Bronchial epithelial cell (primary cell): ENCODE measurements at regions not wholly inside any gene's neighbourhood (a gene's known extent, or its start where the extent isn't known, plus 50 kb on each side); places are given as distances from the start of the nearest gene placed in this dataset.
"Not testable (repeated sequence)": the region's sequence is repeated elsewhere in the genome, so short reads cannot be mapped to it uniquely, and the experiment has no call there.

ENCODE experiments used
- DNase-seq: peaks from one replicate; pipeline ENCODE4 v3.0.0-alpha.2; 2010; ENCODE audit warnings: low read depth
- FAIRE-seq: peaks from 2 replicates; lab custom pipeline; 2011; peaks lifted over from hg19 to GRCh38; lab: Jason Lieb, UNC
- H3K27me3 ChIP-seq: 2 replicates; pipeline ENCODE4 v1.5.1; 2011; ENCODE audit warnings: low read length; ENCODE audit not compliant: control insufficient read depth, insufficient read depth
- H3K36me3 ChIP-seq: 2 replicates; pipeline ENCODE4 v1.5.1; 2011; ENCODE audit warnings: low read length; ENCODE audit not compliant: control insufficient read depth, insufficient read depth
- H3K4me3 ChIP-seq: 2 replicates; pipeline ENCODE4 v1.5.1; 2011; ENCODE audit warnings: mild to moderate bottlenecking, low read depth, low read length, control low read depth
- TF ChIP-seq, protein P1 (sequence below): IDR thresholded peaks from 2 replicates; pipeline ENCODE4 v1.5.1; 2011; ENCODE audit warnings: mild to moderate bottlenecking, moderate library complexity, low read length, control low read depth, inconsistent platforms; ENCODE audit not compliant: insufficient read depth, severe bottlenecking

DNA sequence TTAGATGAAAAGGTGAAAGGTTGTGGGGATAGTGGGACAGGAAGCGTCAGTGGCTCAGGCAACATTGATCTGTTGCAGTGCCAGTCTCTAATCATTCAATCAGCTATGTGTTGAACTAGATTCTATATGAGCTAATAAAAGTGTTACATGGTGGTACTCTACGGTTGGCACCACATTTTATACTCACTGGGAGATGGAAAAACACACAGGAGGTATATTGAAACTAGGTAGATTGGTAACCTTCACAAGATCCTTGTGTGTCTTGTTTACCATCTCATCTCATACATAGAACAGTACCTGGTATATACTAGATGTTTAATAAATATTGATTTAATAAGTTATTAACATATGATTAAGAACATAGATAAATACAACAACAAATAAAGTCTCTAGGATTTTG lies 152.7 kb downstream of the NAA11 start:
- DNase-seq (no peak), FAIRE-seq (no peak)
- TF ChIP-seq, protein P1, sequence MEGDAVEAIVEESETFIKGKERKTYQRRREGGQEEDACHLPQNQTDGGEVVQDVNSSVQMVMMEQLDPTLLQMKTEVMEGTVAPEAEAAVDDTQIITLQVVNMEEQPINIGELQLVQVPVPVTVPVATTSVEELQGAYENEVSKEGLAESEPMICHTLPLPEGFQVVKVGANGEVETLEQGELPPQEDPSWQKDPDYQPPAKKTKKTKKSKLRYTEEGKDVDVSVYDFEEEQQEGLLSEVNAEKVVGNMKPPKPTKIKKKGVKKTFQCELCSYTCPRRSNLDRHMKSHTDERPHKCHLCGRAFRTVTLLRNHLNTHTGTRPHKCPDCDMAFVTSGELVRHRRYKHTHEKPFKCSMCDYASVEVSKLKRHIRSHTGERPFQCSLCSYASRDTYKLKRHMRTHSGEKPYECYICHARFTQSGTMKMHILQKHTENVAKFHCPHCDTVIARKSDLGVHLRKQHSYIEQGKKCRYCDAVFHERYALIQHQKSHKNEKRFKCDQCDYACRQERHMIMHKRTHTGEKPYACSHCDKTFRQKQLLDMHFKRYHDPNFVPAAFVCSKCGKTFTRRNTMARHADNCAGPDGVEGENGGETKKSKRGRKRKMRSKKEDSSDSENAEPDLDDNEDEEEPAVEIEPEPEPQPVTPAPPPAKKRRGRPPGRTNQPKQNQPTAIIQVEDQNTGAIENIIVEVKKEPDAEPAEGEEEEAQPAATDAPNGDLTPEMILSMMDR = no peak
- no peaks in the 10 kb centered on the region for H3K36me3 ChIP-seq
- H3K4me3 ChIP-seq = no peak overlapping the region
- H3K27me3 ChIP-seq = no peaks in the 10 kb centered on the region

DNA sequence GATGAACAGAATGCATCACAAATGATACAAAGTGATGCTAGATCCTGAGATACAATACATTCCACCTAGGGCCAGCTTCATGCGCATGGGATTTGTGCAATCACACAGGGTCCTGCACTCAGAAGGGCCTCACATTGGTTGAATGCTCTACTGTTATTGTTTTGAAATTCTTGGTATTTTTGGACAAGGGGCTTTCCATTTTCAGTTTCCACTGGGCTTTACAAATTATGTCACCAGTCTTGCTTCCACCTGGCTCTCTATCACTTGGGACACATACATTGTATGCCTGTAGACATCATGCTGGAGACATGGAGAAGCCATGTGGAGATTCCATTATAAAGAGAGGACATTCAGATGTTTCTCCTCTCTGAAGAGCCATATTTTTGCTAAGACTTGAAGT lies 155.8 kb downstream of the NAA11 start:
- no peak overlapping the region for H3K4me3 ChIP-seq
- H3K36me3 ChIP-seq = no peaks in the 10 kb centered on the region
- FAIRE-seq (no peak), DNase-seq (no peak)
- H3K27me3 ChIP-seq = no peaks in the 10 kb centered on the region
- TF ChIP-seq, protein P1 = no peak

DNA sequence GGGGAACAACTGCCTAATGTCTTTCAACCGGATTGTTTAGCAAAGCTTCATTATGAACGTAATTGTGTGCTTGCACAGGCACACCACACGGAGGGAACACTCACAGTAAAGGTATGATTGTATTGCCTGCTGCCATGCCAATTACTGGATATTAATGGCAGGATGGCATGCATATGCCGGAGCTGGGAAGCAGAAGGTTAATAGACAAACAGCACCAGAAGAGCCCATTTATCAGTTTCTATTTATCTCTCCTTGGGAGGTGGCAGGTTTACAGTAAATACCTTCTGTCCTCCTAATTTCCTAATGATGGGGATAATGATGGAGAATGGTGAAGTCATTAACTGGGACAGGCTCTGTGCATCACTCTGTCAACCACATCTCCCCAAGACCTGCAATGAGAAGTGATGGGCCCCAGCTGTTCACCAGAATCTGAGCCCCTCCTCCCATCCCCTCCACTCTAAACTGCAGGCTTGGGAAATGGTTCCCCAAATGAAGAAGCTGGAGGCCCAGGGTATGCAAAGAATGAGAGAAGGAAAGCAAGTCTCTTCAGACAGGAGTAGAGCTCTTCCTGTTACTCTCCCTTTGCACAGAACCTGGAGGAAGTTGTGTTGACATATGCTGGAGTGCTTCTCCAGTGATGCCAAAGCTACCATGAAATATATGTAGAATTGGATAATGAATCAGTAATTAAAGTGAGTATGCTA lies 160.8 kb downstream of the NAA11 start:
- Histone ChIP-seq H3K36me3 (no peaks in the 10 kb centered on the region), H3K4me3 (no peak overlapping the region), H3K27me3 (no peaks in the 10 kb centered on the region)
- no peak for FAIRE-seq
- no peak for DNase-seq
- TF ChIP-seq, protein P1 = no peak

DNA sequence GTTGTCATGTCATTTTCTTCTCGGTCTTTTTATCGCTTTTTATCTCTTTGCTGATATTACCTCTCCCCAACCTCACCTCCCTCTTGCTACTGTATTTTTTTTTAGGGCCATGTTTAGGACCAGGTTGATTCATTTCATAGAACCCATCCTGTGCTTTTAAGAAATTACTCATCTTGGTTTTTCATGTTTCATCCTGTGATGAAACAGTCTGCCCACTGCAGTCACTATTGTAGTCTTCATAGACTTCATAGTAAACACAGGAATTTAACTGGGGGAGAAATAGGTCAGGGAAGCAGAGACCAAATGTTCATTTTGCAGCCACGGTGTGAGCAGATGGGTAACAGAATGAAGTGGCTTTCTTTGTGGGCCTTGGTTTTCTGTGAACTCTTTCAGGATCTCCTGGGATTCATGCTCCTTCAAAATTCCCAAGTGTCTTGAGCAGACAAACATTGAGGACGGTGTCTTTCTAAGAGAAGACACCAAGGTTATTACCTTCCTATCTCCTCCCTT lies 161.8 kb downstream of the NAA11 start:
- DNase-seq = peak; percentile 12
- TF ChIP-seq, protein P1 = no peak
- Histone ChIP-seq H3K36me3 (no peaks in the 10 kb centered on the region), H3K27me3 (no peaks in the 10 kb centered on the region), H3K4me3 (no peak overlapping the region)
- no peak for FAIRE-seq

DNA sequence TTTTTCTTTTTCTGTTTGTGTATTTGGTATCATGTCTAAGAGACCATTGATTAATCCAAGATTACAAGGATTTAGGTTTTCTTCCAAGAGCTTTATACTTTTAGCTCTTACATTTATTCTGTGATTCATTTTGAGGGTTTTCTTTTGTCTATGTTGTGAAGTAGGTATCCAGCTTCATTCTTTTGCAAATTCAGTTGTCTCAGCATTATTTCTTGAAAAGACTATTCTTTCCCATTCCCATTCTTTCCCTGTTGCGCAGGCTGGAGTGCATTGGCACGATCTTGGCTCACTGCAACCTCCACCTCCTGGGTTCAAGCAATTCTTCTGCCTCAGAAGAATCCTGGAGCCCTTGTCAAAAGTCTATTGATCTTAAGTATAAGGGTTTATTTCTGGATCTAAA lies 164.9 kb downstream of the NAA11 start:
- H3K36me3 ChIP-seq = no peaks in the 10 kb centered on the region
- TF ChIP-seq, protein P1 = no peak
- H3K27me3 ChIP-seq = no peaks in the 10 kb centered on the region
- no peak for DNase-seq
- H3K4me3 ChIP-seq = no peak overlapping the region
- FAIRE-seq = no peak

DNA sequence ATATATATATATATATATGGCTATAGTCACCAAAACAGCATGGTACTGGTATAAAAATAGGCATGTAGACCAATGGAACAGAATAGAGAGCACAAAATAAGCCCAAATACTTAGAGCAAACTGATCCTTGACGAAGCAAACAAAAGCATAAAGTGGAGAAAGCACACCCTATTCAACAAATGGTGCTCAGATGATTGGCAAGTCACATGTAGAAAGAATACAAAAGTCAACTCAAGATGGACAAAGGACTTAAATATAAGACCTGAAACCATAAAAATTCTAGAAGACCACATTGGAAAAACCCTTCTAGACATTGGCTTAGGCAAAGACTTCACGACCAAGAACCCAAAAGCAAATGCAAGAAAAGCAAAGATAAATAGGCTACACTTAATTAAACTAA lies 167.2 kb downstream of the NAA11 start:
- FAIRE-seq, H3K4me3 ChIP-seq, DNase-seq, H3K36me3 ChIP-seq, H3K27me3 ChIP-seq: not testable (repeated sequence)
